ENCODE measurements at regions not wholly inside any gene's neighbourhood (a gene's known extent, or its start where the extent isn't known, plus 50 kb on each side); places are given as distances from the start of the nearest gene placed in this dataset.

GRCh38 chr9:7906783-7907550 lies 107.4 kb upstream of the DMAC1 start:
- TF ChIP-seq YY1 (IDR thresholded peaks at IDR 0.05; ENCODE audit: insufficient read depth, insufficient read length), result no peak
- TF ChIP-seq ZNF274 (IDR thresholded peaks at IDR 0.05; ENCODE audit: low read depth, low read length), result no peak
- no peak for TF ChIP-seq SUZ12 (IDR thresholded peaks at IDR 0.05; ENCODE audit: extremely low read depth, insufficient read depth, insufficient read length)
